GM23338 (cell line): ENCODE measurements at regions not wholly inside any gene's neighbourhood (a gene's known extent, or its start where the extent isn't known, plus 50 kb on each side); places are given as distances from the start of the nearest gene placed in this dataset.

Experiments used
- ATAC-seq: fragments of 200-7000 bp; cut with Tn5 transposase; 3 replicates; pipeline ENCODE4 v1.9.1; 2020
- DNase-seq: peaks from one replicate; pipeline ENCODE4 v3.0.0-alpha.2; 2015; ENCODE audit warnings: low spot score
- H2AFZ ChIP-seq: fragments of 200-600 bp; sonication (generic); 2 replicates; pipeline ENCODE4 v1.8.0; 2016; ENCODE audit warnings: antibody characterized with exemption, mild to moderate bottlenecking, moderate library complexity
- H3F3A ChIP-seq: fragments of 200-600 bp; sonication (generic); replicated peaks from 2 replicates; pipeline ENCODE4 v1.8.0; 2017; ENCODE audit warnings: antibody characterized with exemption, mixed run types, low read depth
- H3K27ac ChIP-seq: fragments of 200-600 bp; sonication (generic); 2 replicates; pipeline ENCODE4 v1.6.1; 2016; ENCODE audit warnings: low read depth
- H3K27me3 ChIP-seq: fragments of 200-600 bp; sonication (generic); 2 replicates; pipeline ENCODE4 v1.8.0; 2016; ENCODE audit warnings: mild to moderate bottlenecking, mixed run types, moderate library complexity; ENCODE audit not compliant: insufficient read depth
- H3K36me3 ChIP-seq: fragments of 200-600 bp; sonication (generic); 2 replicates; pipeline ENCODE4 v1.8.0; 2016; ENCODE audit warnings: mild to moderate bottlenecking; ENCODE audit not compliant: insufficient read depth
- H3K4me1 ChIP-seq: fragments of 200-600 bp; sonication (generic); 2 replicates; pipeline ENCODE4 v1.8.0; 2016; ENCODE audit warnings: mild to moderate bottlenecking, moderate library complexity; ENCODE audit not compliant: insufficient read depth
- H3K4me2 ChIP-seq: fragments of 200-600 bp; sonication (generic); 2 replicates; pipeline ENCODE4 v1.7.1; 2017; ENCODE audit warnings: mixed run types
- H3K4me3 ChIP-seq: fragments of 200-600 bp; sonication (generic); 2 replicates; pipeline ENCODE4 v1.6.1; 2016; ENCODE audit warnings: mixed run types
- H3K79me2 ChIP-seq: fragments of 200-600 bp; sonication (generic); replicated peaks from 2 replicates; pipeline ENCODE4 v1.8.0; 2017; ENCODE audit warnings: mild to moderate bottlenecking; ENCODE audit not compliant: insufficient read depth
- H3K9me2 ChIP-seq: fragments of 200-600 bp; sonication (generic); 2 replicates; pipeline ENCODE4 v1.8.0; 2017; ENCODE audit not compliant: insufficient read depth
- H4K20me1 ChIP-seq: fragments of 200-600 bp; sonication (generic); replicated peaks from 2 replicates; pipeline ENCODE4 v1.8.0; 2017; ENCODE audit warnings: mild to moderate bottlenecking; ENCODE audit not compliant: insufficient read depth
- H3K27ac Mint-ChIP-seq: 2 replicates; pipeline ENCODE4 v1.8.0; 2020; ENCODE audit warnings: inconsistent platforms, mild to moderate bottlenecking, moderate library complexity, mixed read lengths
- H3K27me3 Mint-ChIP-seq: 3 replicates; pipeline ENCODE4 v1.8.0; 2022; ENCODE audit warnings: low read depth, mild to moderate bottlenecking, moderate library complexity, mixed read lengths, inconsistent platforms; ENCODE audit not compliant: insufficient read depth, poor library complexity
- H3K36me3 Mint-ChIP-seq: 3 replicates; pipeline ENCODE4 v1.8.0; 2021; ENCODE audit warnings: low read depth, mild to moderate bottlenecking, inconsistent platforms, moderate library complexity, mixed read lengths
- H3K4me1 Mint-ChIP-seq: 3 replicates; pipeline ENCODE4 v1.8.0; 2020; ENCODE audit warnings: mild to moderate bottlenecking, inconsistent platforms, mixed read lengths
- H3K4me3 Mint-ChIP-seq: 3 replicates; pipeline ENCODE4 v1.8.0; 2021; ENCODE audit warnings: moderate library complexity, mild to moderate bottlenecking, inconsistent platforms, mixed read lengths
- H3K9me3 Mint-ChIP-seq: 3 replicates; pipeline ENCODE4 v1.8.0; 2020; ENCODE audit warnings: moderate library complexity, mild to moderate bottlenecking, inconsistent platforms, mixed read lengths
- CREB1 ChIP-seq: fragments of 250-450 bp; sonication (Bioruptor Pico); IDR thresholded peaks from 2 replicates; pipeline ENCODE4 v1.5.0; 2020; ENCODE audit warnings: low read depth, mild to moderate bottlenecking, moderate library complexity
- EZH2 ChIP-seq: fragments of 200-600 bp; sonication (generic); IDR thresholded peaks from one replicate; pipeline ENCODE4 v1.8.0; 2017; ENCODE audit warnings: antibody characterized with exemption, mild to moderate bottlenecking, low read depth; ENCODE audit not compliant: unreplicated experiment
- EZH2phosphoT487 ChIP-seq: fragments of 200-600 bp; sonication (generic); IDR thresholded peaks from one replicate; pipeline ENCODE4 v1.8.1; 2018; ENCODE audit warnings: antibody characterized with exemption; ENCODE audit not compliant: unreplicated experiment
- JUNB ChIP-seq: IDR thresholded peaks from one replicate; pipeline ENCODE4 v1.6.1; 2016; ENCODE audit warnings: antibody characterized with exemption; ENCODE audit not compliant: unreplicated experiment
- NANOG ChIP-seq: IDR thresholded peaks from 2 replicates; pipeline ENCODE4 v1.6.1; 2016; ENCODE audit warnings: antibody characterized with exemption, borderline replicate concordance
- POLR2AphosphoS5 ChIP-seq: IDR thresholded peaks from 2 replicates; pipeline ENCODE4 v1.6.1; 2016; ENCODE audit warnings: antibody characterized with exemption, low read depth
- STAT1 ChIP-seq: IDR thresholded peaks from one replicate; pipeline ENCODE4 v1.6.1; 2016; ENCODE audit warnings: antibody characterized with exemption; ENCODE audit not compliant: unreplicated experiment
- ZNF114 ChIP-seq: fragments of 250-450 bp; sonication (Bioruptor Pico); IDR thresholded peaks from 2 replicates; pipeline ENCODE4 v1.5.0; 2020; ENCODE audit warnings: mild to moderate bottlenecking, moderate library complexity
- ZNF331 ChIP-seq: fragments of 250-450 bp; sonication (Bioruptor Pico); IDR thresholded peaks from 2 replicates; pipeline ENCODE4 v1.5.0; 2020; ENCODE audit warnings: low read depth, mild to moderate bottlenecking, moderate library complexity
- TF ChIP-seq, protein P1 (sequence below): IDR thresholded peaks from one replicate; pipeline ENCODE4 v1.6.1; 2018; ENCODE audit warnings: antibody characterized with exemption; ENCODE audit not compliant: unreplicated experiment
- TF ChIP-seq, protein P2 (sequence below): fragments of 250-450 bp; sonication (Bioruptor Pico); IDR thresholded peaks from 2 replicates; pipeline ENCODE4 v1.5.0; 2020; ENCODE audit warnings: mild to moderate bottlenecking, moderate library complexity
- TF ChIP-seq, protein P3 (sequence below): IDR thresholded peaks from 2 replicates; pipeline ENCODE4 v1.6.1; 2016; ENCODE audit warnings: antibody characterized with exemption
- TF ChIP-seq, protein P4 (sequence below), 2 experiments: fragments of 200-600 bp in 1 of 2; sonication (generic) in 1 of 2; conservative IDR thresholded peaks; 2 replicates each; pipeline versions ENCODE4 v1.5.1 to v1.6.1; 2016 to 2017; ENCODE audit warnings: antibody characterized with exemption in 2 of 2, low read depth in 2 of 2, mild to moderate bottlenecking in 2 of 2, moderate library complexity in 1 of 2

DNA sequence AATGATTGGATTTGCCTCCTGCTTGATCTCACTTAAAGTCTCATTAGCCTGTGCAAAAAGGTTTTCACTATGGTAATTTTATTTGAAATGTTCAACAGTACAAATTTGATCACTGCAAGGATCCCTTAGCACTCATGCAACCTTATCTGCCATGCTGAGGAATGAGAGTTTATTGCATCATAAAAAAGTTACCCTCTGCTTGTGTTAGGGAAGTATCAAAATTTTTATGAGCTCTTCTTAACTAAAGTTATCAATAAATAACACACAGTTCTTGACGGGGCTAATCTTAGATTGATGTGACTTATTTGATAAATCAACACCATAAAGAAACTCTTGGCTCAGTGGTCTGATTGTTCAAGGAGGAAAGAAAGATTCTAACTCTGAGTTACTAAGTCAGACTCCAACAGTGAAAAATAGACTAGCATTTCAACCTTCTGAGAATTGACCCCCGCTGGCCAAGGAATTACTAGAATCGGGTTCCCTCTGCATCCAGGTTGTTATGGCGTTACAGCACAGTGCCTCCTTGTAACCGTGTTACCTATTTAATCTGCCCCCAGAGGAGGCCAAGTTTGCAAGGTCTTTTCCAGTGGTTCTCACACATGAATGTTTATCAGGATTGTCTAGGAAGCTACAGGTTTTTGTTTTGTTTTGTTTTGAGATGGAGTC is 259.7 kb downstream of the CDCA7 start:
- H3K27ac ChIP-seq, result no peak overlapping the region
- Mint-ChIP-seq H3K9me3 (peaks cover 3% of the 10 kb centered on the region; the same call in 1 of the 3 replicates), H3K27ac (no peak overlapping the region), H3K4me3 (no peak overlapping the region), H3K27me3 (no peaks in the 10 kb centered on the region), H3K36me3 (no peaks in the 10 kb centered on the region; the same call in 2 of the 3 replicates), H3K4me1 (peaks cover 4% of the 10 kb centered on the region; the same call in 2 of the 3 replicates)
- H3F3A ChIP-seq, result no peaks in the 10 kb centered on the region
- DNase-seq, result no peak
- no peaks in the 10 kb centered on the region for H3K9me2 ChIP-seq
- H3K36me3 ChIP-seq, result no peaks in the 10 kb centered on the region
- TF ChIP-seq EZH2phosphoT487, result no peak
- no peak for TF ChIP-seq ZNF331 (CRISPR knock-in tag)
- TF ChIP-seq, protein P1, sequence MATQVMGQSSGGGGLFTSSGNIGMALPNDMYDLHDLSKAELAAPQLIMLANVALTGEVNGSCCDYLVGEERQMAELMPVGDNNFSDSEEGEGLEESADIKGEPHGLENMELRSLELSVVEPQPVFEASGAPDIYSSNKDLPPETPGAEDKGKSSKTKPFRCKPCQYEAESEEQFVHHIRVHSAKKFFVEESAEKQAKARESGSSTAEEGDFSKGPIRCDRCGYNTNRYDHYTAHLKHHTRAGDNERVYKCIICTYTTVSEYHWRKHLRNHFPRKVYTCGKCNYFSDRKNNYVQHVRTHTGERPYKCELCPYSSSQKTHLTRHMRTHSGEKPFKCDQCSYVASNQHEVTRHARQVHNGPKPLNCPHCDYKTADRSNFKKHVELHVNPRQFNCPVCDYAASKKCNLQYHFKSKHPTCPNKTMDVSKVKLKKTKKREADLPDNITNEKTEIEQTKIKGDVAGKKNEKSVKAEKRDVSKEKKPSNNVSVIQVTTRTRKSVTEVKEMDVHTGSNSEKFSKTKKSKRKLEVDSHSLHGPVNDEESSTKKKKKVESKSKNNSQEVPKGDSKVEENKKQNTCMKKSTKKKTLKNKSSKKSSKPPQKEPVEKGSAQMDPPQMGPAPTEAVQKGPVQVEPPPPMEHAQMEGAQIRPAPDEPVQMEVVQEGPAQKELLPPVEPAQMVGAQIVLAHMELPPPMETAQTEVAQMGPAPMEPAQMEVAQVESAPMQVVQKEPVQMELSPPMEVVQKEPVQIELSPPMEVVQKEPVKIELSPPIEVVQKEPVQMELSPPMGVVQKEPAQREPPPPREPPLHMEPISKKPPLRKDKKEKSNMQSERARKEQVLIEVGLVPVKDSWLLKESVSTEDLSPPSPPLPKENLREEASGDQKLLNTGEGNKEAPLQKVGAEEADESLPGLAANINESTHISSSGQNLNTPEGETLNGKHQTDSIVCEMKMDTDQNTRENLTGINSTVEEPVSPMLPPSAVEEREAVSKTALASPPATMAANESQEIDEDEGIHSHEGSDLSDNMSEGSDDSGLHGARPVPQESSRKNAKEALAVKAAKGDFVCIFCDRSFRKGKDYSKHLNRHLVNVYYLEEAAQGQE, result no peak
- TF ChIP-seq POLR2AphosphoS5, result no peak
- TF ChIP-seq, protein P2, sequence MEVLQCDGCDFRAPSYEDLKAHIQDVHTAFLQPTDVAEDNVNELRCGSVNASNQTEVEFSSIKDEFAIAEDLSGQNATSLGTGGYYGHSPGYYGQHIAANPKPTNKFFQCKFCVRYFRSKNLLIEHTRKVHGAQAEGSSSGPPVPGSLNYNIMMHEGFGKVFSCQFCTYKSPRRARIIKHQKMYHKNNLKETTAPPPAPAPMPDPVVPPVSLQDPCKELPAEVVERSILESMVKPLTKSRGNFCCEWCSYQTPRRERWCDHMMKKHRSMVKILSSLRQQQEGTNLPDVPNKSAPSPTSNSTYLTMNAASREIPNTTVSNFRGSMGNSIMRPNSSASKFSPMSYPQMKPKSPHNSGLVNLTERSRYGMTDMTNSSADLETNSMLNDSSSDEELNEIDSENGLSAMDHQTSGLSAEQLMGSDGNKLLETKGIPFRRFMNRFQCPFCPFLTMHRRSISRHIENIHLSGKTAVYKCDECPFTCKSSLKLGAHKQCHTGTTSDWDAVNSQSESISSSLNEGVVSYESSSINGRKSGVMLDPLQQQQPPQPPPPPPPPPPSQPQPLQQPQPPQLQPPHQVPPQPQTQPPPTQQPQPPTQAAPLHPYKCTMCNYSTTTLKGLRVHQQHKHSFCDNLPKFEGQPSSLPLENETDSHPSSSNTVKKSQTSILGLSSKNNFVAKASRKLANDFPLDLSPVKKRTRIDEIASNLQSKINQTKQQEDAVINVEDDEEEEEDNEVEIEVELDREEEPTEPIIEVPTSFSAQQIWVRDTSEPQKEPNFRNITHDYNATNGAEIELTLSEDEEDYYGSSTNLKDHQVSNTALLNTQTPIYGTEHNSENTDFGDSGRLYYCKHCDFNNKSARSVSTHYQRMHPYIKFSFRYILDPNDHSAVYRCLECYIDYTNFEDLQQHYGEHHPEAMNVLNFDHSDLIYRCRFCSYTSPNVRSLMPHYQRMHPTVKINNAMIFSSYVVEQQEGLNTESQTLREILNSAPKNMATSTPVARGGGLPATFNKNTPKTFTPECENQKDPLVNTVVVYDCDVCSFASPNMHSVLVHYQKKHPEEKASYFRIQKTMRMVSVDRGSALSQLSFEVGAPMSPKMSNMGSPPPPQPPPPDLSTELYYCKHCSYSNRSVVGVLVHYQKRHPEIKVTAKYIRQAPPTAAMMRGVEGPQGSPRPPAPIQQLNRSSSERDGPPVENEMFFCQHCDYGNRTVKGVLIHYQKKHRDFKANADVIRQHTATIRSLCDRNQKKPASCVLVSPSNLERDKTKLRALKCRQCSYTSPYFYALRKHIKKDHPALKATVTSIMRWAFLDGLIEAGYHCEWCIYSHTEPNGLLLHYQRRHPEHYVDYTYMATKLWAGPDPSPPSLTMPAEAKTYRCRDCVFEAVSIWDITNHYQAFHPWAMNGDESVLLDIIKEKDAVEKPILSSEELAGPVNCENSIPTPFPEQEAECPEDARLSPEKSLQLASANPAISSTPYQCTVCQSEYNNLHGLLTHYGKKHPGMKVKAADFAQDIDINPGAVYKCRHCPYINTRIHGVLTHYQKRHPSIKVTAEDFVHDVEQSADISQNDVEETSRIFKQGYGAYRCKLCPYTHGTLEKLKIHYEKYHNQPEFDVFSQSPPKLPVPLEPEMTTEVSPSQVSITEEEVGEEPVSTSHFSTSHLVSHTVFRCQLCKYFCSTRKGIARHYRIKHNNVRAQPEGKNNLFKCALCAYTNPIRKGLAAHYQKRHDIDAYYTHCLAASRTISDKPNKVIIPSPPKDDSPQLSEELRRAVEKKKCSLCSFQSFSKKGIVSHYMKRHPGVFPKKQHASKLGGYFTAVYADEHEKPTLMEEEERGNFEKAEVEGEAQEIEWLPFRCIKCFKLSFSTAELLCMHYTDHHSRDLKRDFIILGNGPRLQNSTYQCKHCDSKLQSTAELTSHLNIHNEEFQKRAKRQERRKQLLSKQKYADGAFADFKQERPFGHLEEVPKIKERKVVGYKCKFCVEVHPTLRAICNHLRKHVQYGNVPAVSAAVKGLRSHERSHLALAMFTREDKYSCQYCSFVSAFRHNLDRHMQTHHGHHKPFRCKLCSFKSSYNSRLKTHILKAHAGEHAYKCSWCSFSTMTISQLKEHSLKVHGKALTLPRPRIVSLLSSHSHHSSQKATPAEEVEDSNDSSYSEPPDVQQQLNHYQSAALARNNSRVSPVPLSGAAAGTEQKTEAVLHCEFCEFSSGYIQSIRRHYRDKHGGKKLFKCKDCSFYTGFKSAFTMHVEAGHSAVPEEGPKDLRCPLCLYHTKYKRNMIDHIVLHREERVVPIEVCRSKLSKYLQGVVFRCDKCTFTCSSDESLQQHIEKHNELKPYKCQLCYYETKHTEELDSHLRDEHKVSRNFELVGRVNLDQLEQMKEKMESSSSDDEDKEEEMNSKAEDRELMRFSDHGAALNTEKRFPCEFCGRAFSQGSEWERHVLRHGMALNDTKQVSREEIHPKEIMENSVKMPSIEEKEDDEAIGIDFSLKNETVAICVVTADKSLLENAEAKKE, result no peak
- no peak for TF ChIP-seq STAT1
- TF ChIP-seq, protein P3, sequence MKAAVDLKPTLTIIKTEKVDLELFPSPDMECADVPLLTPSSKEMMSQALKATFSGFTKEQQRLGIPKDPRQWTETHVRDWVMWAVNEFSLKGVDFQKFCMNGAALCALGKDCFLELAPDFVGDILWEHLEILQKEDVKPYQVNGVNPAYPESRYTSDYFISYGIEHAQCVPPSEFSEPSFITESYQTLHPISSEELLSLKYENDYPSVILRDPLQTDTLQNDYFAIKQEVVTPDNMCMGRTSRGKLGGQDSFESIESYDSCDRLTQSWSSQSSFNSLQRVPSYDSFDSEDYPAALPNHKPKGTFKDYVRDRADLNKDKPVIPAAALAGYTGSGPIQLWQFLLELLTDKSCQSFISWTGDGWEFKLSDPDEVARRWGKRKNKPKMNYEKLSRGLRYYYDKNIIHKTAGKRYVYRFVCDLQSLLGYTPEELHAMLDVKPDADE, result no peak
- no peak for TF ChIP-seq CREB1 (CRISPR knock-in tag)
- TF ChIP-seq NANOG, result no peak
- TF ChIP-seq EZH2, result no peak
- no peak for TF ChIP-seq JUNB
- TF ChIP-seq, protein P4, sequence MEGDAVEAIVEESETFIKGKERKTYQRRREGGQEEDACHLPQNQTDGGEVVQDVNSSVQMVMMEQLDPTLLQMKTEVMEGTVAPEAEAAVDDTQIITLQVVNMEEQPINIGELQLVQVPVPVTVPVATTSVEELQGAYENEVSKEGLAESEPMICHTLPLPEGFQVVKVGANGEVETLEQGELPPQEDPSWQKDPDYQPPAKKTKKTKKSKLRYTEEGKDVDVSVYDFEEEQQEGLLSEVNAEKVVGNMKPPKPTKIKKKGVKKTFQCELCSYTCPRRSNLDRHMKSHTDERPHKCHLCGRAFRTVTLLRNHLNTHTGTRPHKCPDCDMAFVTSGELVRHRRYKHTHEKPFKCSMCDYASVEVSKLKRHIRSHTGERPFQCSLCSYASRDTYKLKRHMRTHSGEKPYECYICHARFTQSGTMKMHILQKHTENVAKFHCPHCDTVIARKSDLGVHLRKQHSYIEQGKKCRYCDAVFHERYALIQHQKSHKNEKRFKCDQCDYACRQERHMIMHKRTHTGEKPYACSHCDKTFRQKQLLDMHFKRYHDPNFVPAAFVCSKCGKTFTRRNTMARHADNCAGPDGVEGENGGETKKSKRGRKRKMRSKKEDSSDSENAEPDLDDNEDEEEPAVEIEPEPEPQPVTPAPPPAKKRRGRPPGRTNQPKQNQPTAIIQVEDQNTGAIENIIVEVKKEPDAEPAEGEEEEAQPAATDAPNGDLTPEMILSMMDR (conservative IDR thresholded peaks at IDR 0.05; ENCODE audit: low read depth in 2 of 2), result no peak
- no peak for TF ChIP-seq ZNF114 (CRISPR knock-in tag)
- H2AFZ ChIP-seq, result no peak overlapping the region
- H4K20me1 ChIP-seq, result no peaks in the 10 kb centered on the region
- no peaks in the 10 kb centered on the region for H3K4me1 ChIP-seq
- ATAC-seq, result no peak
- H3K4me3 ChIP-seq, result no peak overlapping the region
- H3K4me2 ChIP-seq, result no peak overlapping the region
- H3K27me3 ChIP-seq, result no peaks in the 10 kb centered on the region
- H3K79me2 ChIP-seq, result no peaks in the 10 kb centered on the region
